ENCODE measurements at regions not wholly inside any gene's neighbourhood (a gene's known extent, or its start where the extent isn't known, plus 50 kb on each side); places are given as distances from the start of the nearest gene placed in this dataset.

DNA sequence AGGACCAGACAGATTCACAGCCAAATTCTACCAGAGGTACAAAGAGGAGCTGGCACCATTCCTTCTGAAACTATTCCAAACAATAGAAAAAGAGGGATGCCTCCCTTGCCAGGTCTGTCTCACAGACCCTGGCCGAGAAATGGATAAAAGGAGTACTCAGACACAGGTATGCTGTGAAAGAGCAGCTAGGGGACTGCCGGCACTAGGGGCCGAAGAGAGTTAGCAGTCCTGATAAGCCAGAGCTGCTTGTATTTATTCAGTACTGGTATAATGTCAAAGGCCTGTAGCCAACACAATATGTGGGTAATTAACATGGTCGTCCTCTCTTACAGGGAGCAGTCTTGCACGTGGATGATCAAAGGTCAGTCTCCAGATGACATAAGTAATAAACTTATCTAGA, 1042.1 kb upstream of the LCORL start:
- TF ChIP-seq, protein P1, sequence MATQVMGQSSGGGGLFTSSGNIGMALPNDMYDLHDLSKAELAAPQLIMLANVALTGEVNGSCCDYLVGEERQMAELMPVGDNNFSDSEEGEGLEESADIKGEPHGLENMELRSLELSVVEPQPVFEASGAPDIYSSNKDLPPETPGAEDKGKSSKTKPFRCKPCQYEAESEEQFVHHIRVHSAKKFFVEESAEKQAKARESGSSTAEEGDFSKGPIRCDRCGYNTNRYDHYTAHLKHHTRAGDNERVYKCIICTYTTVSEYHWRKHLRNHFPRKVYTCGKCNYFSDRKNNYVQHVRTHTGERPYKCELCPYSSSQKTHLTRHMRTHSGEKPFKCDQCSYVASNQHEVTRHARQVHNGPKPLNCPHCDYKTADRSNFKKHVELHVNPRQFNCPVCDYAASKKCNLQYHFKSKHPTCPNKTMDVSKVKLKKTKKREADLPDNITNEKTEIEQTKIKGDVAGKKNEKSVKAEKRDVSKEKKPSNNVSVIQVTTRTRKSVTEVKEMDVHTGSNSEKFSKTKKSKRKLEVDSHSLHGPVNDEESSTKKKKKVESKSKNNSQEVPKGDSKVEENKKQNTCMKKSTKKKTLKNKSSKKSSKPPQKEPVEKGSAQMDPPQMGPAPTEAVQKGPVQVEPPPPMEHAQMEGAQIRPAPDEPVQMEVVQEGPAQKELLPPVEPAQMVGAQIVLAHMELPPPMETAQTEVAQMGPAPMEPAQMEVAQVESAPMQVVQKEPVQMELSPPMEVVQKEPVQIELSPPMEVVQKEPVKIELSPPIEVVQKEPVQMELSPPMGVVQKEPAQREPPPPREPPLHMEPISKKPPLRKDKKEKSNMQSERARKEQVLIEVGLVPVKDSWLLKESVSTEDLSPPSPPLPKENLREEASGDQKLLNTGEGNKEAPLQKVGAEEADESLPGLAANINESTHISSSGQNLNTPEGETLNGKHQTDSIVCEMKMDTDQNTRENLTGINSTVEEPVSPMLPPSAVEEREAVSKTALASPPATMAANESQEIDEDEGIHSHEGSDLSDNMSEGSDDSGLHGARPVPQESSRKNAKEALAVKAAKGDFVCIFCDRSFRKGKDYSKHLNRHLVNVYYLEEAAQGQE (IDR thresholded peaks at IDR 0.05; ENCODE audit: insufficient replicate concordance, low read depth) = no peak
- no peak for TF ChIP-seq POLR2AphosphoS5 (IDR thresholded peaks at IDR 0.05; ENCODE audit: low read depth)
- no peak for TF ChIP-seq SPI1 (IDR thresholded peaks at IDR 0.05; ENCODE audit: borderline replicate concordance, low read depth)
- TF ChIP-seq, protein P2, sequence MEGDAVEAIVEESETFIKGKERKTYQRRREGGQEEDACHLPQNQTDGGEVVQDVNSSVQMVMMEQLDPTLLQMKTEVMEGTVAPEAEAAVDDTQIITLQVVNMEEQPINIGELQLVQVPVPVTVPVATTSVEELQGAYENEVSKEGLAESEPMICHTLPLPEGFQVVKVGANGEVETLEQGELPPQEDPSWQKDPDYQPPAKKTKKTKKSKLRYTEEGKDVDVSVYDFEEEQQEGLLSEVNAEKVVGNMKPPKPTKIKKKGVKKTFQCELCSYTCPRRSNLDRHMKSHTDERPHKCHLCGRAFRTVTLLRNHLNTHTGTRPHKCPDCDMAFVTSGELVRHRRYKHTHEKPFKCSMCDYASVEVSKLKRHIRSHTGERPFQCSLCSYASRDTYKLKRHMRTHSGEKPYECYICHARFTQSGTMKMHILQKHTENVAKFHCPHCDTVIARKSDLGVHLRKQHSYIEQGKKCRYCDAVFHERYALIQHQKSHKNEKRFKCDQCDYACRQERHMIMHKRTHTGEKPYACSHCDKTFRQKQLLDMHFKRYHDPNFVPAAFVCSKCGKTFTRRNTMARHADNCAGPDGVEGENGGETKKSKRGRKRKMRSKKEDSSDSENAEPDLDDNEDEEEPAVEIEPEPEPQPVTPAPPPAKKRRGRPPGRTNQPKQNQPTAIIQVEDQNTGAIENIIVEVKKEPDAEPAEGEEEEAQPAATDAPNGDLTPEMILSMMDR (IDR thresholded peaks at IDR 0.05; ENCODE audit: insufficient read depth, low read length) = no peak
- TF ChIP-seq GABPA (IDR thresholded peaks at IDR 0.05; ENCODE audit: low read depth) = no peak
- Histone ChIP-seq H3K4me3 (replicated peaks; ENCODE audit: insufficient read depth, low read length) (no peak overlapping the region), H3K27me3 (ENCODE audit: insufficient read depth, poor library complexity, severe bottlenecking) (no peaks in the 10 kb centered on the region), H3K27ac (replicated peaks) (no peak overlapping the region)
- DNase-seq (ENCODE audit: low read depth in 1 of 2, low spot score in 1 of 2) = no peak

DNA sequence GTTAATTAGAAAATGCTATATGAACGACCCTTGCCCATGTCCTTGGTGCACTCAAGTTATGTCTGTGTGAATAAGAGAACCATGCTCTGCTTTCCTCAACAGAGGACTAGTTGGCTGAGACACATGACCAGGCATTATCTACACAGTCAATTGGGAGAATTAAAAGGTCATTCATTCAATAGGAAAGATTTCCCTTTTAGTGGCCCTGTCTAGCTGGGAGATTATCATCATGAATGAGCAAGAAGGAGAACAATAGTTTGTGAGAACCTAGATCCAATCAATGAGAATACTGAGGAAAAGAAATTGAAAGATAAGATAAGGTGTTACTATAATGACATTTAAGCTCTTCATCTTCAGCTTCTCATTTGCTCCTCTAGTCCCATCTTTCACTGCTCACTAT, 1033.4 kb upstream of the LCORL start:
- no peak for DNase-seq (ENCODE audit: low read depth in 1 of 2, low spot score in 1 of 2)

DNA sequence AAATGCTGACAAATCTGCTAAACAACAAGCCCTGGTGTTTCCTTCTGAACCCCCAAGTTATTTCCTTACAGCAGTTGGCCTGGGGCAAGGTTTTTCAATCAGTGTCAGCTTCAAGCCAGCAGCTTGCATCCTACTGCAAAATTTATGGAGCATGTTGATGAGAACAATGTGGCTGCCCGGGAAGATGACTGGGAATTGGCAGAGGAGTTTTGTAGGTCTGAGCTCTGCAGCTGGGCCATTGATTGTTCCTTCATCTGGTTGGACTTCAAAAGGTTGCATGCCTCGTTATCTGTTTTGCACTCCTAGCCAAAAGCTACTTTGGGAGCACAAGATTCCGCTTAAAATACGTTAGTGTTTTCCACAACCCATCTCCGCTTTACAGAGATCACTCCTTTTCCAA, 1030.3 kb upstream of the LCORL start:
- no peak for DNase-seq (ENCODE audit: low read depth in 1 of 2, low spot score in 1 of 2)
- TF ChIP-seq GABPA (IDR thresholded peaks at IDR 0.05; ENCODE audit: low read depth) = no peak
- TF ChIP-seq POLR2AphosphoS5 (IDR thresholded peaks at IDR 0.05; ENCODE audit: low read depth) = no peak
- TF ChIP-seq, protein P1 (IDR thresholded peaks at IDR 0.05; ENCODE audit: insufficient replicate concordance, low read depth) = no peak
- TF ChIP-seq, protein P2 (IDR thresholded peaks at IDR 0.05; ENCODE audit: insufficient read depth, low read length) = no peak
- no peak for TF ChIP-seq SPI1 (IDR thresholded peaks at IDR 0.05; ENCODE audit: borderline replicate concordance, low read depth)
- no peak overlapping the region for H3K27ac ChIP-seq (replicated peaks)

More for the DNA sequence above, 1033.4 kb upstream of the LCORL start:
- Histone ChIP-seq H3K27me3 (ENCODE audit: insufficient read depth, poor library complexity, severe bottlenecking) (no peaks in the 10 kb centered on the region), H3K4me3 (replicated peaks; ENCODE audit: insufficient read depth, low read length) (no peak overlapping the region), H3K27ac (replicated peaks) (no peak overlapping the region)
- no peak for TF ChIP-seq POLR2AphosphoS5 (IDR thresholded peaks at IDR 0.05; ENCODE audit: low read depth)
- TF ChIP-seq, protein P1 (IDR thresholded peaks at IDR 0.05; ENCODE audit: insufficient replicate concordance, low read depth) = no peak
- no peak for TF ChIP-seq SPI1 (IDR thresholded peaks at IDR 0.05; ENCODE audit: borderline replicate concordance, low read depth)

More for the DNA sequence above, 1030.3 kb upstream of the LCORL start:
- no peaks in the 10 kb centered on the region for H3K27me3 ChIP-seq (ENCODE audit: insufficient read depth, poor library complexity, severe bottlenecking)
- no peak overlapping the region for H3K4me3 ChIP-seq (replicated peaks; ENCODE audit: insufficient read depth, low read length)

Measured in HL-60 (cell line).